ENCODE measurements at regions not wholly inside any gene's neighbourhood (a gene's known extent, or its start where the extent isn't known, plus 50 kb on each side); places are given as distances from the start of the nearest gene placed in this dataset.

DNA sequence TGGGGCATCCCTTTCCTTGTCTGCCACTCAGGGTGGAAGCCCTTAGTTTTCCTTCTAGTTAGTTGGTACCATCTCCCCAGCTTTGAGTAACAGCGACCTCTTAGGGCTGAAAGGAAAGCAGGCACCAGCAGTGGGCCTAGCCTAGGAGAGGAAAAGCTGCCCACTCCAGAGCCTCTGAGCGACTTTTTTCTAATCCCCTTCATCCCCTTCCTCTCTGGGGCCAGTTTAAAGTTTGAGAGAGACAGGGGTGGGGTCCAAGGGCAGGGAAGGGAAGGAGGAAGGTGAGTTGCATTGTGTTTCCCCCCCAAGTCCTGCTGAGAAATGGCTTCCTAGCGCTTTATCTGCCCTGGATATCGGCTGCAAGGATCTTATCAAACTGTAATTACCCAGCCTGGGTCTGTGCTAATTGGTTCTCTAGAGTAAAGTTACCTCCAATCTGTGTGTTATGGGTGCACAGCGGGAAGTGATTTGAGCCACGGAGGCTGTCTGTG lies 573.9 kb upstream of the CADM1 start:
- Histone ChIP-seq H3K9me3 (no peaks in the 10 kb centered on the region), H4K20me1 (ENCODE audit: insufficient read depth) (no peaks in the 10 kb centered on the region), H3K4me3 (ENCODE audit: low read depth in 2 of 2, low read length in 1 of 2) (no peak overlapping the region), H3K9me2 (no peaks in the 10 kb centered on the region), H3K79me2 (ENCODE audit: insufficient read depth) (no peaks in the 10 kb centered on the region), H3F3A (replicated peaks; ENCODE audit: insufficient read depth) (no peaks in the 10 kb centered on the region), H3K4me2 (no peak overlapping the region), H3K4me1 (ENCODE audit: control insufficient read depth in 1 of 2, insufficient read depth in 2 of 2, low read depth in 1 of 2, low read length in 1 of 2) (peaks cover 0 to 23% of the 10 kb centered on the region in 2 experiments; a peak in 1 of 4 replicates), H3K36me3 (replicated peaks in 1 of 2; ENCODE audit: control insufficient read depth in 1 of 2, insufficient read depth in 2 of 2, low read length in 1 of 2) (no peaks in the 10 kb centered on the region), H3K27ac (ENCODE audit: low read depth in 2 of 2, low read length in 1 of 2) (peak overlapping the region in 1 of 2 experiments; percentile 75; a peak in 2 of 4 replicates), H3K27me3 (ENCODE audit: insufficient read depth) (no peaks in the 10 kb centered on the region), H2AFZ (ENCODE audit: low read depth) (no peak overlapping the region), H3K9ac (no peak overlapping the region)
- CTCF ChIA-PET = interaction anchor here (0.6 to 3.1 kb wide), 37 partner anchors 8 to 1304 kb away, joined by 3 to 13 read pairs (median 4); no protein-coding TSS in a partner anchor
- TF ChIP-seq RAD21 (IDR thresholded peaks at IDR 0.05; ENCODE audit: low read length) = peak; percentile 87
- no peak for TF ChIP-seq EZH2phosphoT487 (IDR thresholded peaks at IDR 0.05; ENCODE audit: borderline replicate concordance, low read depth)
- TF ChIP-seq RCOR1 (IDR thresholded peaks at IDR 0.05; ENCODE audit: low read length) = peak; percentile 88; the same call in 1 of the 2 replicates
- TF ChIP-seq GATA2 (CRISPR knock-in tag; IDR thresholded peaks at IDR 0.05) = peak; percentile 92
- no peak for TF ChIP-seq SIN3A (IDR thresholded peaks at IDR 0.05; ENCODE audit: borderline replicate concordance, low read depth, low read length)
- TF ChIP-seq CHD2 (IDR thresholded peaks at IDR 0.05; ENCODE audit: low read length, partially characterized antibody) = peak; percentile 12
- TF ChIP-seq TEAD4 (IDR thresholded peaks at IDR 0.05; ENCODE audit: borderline replicate concordance, insufficient read depth) = no peak
- peak; percentile 53; the same call in 1 of the 2 replicates for TF ChIP-seq SMC3 (IDR thresholded peaks at IDR 0.05; ENCODE audit: low read depth, low read length)
- peak; percentile 43 for TF ChIP-seq CTCF (IDR thresholded peaks at IDR 0.05)
- peak; percentile 34; the same call in 1 of the 2 replicates for TF ChIP-seq RFX5 (IDR thresholded peaks at IDR 0.05; ENCODE audit: low read length)
- WGBS (ENCODE audit: low lambda C conversion rate) = 16% methylated on average over 6 of the region's 6 CpGs
- DNase-seq = peak; percentile 59
- POLR2A ChIA-PET = interaction anchor here (0.7 to 1.5 kb wide), 2 partner anchors 16 to 129 kb away, joined by 3 to 5 read pairs; no protein-coding TSS in a partner anchor

DNA sequence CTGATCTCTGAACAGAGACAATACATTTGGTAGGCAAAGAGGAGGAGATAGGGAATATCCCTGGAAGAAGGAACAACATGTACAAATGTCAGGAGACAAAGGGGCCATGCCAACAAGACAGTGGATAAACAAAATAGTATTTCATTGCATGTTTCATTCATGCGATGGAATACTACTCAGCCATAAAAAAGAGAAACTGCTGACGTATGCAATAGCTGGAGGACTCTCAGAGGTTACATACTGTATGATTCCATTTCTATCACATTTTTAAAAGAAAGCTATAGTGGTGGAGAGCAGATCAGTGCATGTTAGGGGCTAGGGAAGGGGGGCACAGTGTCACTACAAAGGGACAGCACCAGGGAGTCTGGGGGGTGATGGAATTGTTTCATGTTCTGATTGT lies 572.9 kb upstream of the CADM1 start:
- TF ChIP-seq FOXJ3 (CRISPR knock-in tag; IDR thresholded peaks at IDR 0.05) (no peak), FOXM1 (IDR thresholded peaks at IDR 0.05; ENCODE audit: low read depth) (no peak), MAX (IDR thresholded peaks at IDR 0.05; ENCODE audit: low read depth) (no peak), NFIC (IDR thresholded peaks at IDR 0.05; ENCODE audit: borderline replicate concordance) (no peak), RAD21 (IDR thresholded peaks at IDR 0.05; ENCODE audit: low read length) (no peak), RXRA (IDR thresholded peaks at IDR 0.05; ENCODE audit: borderline replicate concordance, low read depth) (no peak), USF2 (IDR thresholded peaks at IDR 0.05; ENCODE audit: borderline replicate concordance, low read depth, low read length) (no peak), EZH2phosphoT487 (IDR thresholded peaks at IDR 0.05; ENCODE audit: borderline replicate concordance, low read depth) (no peak), EP300 (IDR thresholded peaks at IDR 0.05; ENCODE audit: borderline replicate concordance in 1 of 2, low read depth in 1 of 2, low read length in 1 of 2) (no peak), MEF2A (IDR thresholded peaks at IDR 0.05; ENCODE audit: borderline replicate concordance, low read depth) (no peak), TCF12 (IDR thresholded peaks at IDR 0.05) (no peak), NRF1 (IDR thresholded peaks at IDR 0.05; ENCODE audit: low read depth, low read length) (no peak)
- TF ChIP-seq, protein P1, sequence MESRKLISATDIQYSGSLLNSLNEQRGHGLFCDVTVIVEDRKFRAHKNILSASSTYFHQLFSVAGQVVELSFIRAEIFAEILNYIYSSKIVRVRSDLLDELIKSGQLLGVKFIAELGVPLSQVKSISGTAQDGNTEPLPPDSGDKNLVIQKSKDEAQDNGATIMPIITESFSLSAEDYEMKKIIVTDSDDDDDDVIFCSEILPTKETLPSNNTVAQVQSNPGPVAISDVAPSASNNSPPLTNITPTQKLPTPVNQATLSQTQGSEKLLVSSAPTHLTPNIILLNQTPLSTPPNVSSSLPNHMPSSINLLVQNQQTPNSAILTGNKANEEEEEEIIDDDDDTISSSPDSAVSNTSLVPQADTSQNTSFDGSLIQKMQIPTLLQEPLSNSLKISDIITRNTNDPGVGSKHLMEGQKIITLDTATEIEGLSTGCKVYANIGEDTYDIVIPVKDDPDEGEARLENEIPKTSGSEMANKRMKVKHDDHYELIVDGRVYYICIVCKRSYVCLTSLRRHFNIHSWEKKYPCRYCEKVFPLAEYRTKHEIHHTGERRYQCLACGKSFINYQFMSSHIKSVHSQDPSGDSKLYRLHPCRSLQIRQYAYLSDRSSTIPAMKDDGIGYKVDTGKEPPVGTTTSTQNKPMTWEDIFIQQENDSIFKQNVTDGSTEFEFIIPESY (IDR thresholded peaks at IDR 0.05; ENCODE audit: borderline replicate concordance, low read depth) = no peak
- TF ChIP-seq, protein P2, sequence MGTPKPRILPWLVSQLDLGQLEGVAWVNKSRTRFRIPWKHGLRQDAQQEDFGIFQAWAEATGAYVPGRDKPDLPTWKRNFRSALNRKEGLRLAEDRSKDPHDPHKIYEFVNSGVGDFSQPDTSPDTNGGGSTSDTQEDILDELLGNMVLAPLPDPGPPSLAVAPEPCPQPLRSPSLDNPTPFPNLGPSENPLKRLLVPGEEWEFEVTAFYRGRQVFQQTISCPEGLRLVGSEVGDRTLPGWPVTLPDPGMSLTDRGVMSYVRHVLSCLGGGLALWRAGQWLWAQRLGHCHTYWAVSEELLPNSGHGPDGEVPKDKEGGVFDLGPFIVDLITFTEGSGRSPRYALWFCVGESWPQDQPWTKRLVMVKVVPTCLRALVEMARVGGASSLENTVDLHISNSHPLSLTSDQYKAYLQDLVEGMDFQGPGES (IDR thresholded peaks at IDR 0.05; ENCODE audit: low read depth, low read length) = no peak
- H3K79me2 ChIP-seq (ENCODE audit: insufficient read depth) = no peaks in the 10 kb centered on the region
- no peaks in the 10 kb centered on the region for H3K9me2 ChIP-seq
- no peak overlapping the region for H3K27ac ChIP-seq (ENCODE audit: low read depth in 2 of 2, low read length in 1 of 2)
- no peak overlapping the region for H2AFZ ChIP-seq (ENCODE audit: low read depth)
- peaks cover 0 to 23% of the 10 kb centered on the region in 2 experiments; a peak in 1 of 4 replicates for H3K4me1 ChIP-seq (ENCODE audit: control insufficient read depth in 1 of 2, insufficient read depth in 2 of 2, low read depth in 1 of 2, low read length in 1 of 2)
- H3F3A ChIP-seq (replicated peaks; ENCODE audit: insufficient read depth) = no peaks in the 10 kb centered on the region
- H3K4me2 ChIP-seq = no peak overlapping the region
- ChIA-PET POLR2A (no interaction called here), CTCF (interaction anchor here (1.0 to 3.1 kb wide), 8 partner anchors 7 to 225 kb away, joined by 3 to 13 read pairs (median 6); no protein-coding TSS in a partner anchor)
- H3K27me3 ChIP-seq (ENCODE audit: insufficient read depth) = no peaks in the 10 kb centered on the region
- H3K36me3 ChIP-seq (replicated peaks in 1 of 2; ENCODE audit: control insufficient read depth in 1 of 2, insufficient read depth in 2 of 2, low read length in 1 of 2) = no peaks in the 10 kb centered on the region
- DNase-seq = no peak
- no peak overlapping the region for H3K9ac ChIP-seq
- no peak overlapping the region for H3K4me3 ChIP-seq (ENCODE audit: low read depth in 2 of 2, low read length in 1 of 2)
- H3K9me3 ChIP-seq = no peaks in the 10 kb centered on the region
- 51% methylated on average over 2 of the region's 2 CpGs for WGBS (ENCODE audit: low lambda C conversion rate)
- no peaks in the 10 kb centered on the region for H4K20me1 ChIP-seq (ENCODE audit: insufficient read depth)

Data from SK-N-SH (cell line).